ENCODE measurements at regions not wholly inside any gene's neighbourhood (a gene's known extent, or its start where the extent isn't known, plus 50 kb on each side); places are given as distances from the start of the nearest gene placed in this dataset.

DNA sequence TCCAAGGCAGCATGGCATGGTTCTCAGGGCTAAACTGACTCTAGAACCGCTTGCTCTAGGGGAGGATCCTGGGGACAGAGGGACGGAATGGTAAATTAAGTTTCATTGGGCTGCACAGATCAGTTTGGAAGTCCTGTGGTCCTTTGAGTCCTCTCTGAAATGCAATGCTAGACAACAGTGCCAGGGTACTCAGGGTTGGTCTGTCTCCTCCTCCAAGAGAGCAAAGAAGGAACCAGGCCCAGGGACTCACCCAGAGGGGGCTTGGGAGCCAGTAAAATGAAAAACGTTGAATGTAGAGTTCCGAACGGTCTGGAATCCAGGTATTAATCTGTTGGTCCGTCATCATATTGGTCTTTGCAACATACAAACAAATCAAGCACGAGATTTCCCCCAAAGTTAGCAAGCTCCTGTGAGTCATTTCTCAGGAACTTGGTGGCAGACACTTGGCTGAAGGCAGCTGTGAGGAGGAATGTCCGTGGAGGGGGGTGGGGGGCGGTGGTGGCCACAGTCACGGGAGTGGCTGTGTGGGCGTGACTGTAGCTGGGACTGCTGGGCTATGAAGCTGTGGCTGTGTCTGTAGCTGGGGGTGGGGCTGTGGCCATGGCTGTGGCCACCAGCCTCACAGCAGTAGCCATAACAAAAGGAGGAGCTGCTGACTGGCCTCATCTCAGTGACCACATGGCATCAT is 361.0 kb downstream of the SHQ1 start:
- no peak for FAIRE-seq

GRCh38 chr3:72485641-72486040 is 362.6 kb downstream of the SHQ1 start:
- no peak for FAIRE-seq

DNA sequence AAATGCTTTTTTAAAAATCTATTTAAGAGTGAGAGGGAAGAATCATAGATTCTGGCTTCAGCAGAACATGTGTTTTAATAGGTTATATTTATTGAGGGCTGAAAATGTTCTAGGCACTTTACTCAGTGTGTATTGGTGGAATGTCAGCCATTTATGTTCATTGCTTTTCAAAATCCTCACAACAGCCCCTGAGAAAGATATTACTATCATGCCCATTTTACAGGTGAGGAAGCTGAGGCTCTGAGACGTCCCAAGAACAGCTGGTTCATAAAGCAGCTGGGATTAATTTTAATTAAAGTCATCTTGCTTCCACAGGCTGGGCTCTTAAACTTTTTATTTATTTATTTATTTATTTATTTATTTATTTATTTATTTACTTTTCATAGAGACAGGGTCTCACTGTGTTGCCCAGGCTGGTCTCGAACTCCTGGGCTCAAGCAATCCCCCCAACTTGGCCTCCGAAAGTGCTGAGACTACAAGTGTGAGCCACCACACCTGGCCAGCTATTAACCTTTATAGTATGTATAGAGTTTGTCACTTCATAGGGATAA is 364.6 kb downstream of the SHQ1 start:
- no peak for FAIRE-seq

DNA sequence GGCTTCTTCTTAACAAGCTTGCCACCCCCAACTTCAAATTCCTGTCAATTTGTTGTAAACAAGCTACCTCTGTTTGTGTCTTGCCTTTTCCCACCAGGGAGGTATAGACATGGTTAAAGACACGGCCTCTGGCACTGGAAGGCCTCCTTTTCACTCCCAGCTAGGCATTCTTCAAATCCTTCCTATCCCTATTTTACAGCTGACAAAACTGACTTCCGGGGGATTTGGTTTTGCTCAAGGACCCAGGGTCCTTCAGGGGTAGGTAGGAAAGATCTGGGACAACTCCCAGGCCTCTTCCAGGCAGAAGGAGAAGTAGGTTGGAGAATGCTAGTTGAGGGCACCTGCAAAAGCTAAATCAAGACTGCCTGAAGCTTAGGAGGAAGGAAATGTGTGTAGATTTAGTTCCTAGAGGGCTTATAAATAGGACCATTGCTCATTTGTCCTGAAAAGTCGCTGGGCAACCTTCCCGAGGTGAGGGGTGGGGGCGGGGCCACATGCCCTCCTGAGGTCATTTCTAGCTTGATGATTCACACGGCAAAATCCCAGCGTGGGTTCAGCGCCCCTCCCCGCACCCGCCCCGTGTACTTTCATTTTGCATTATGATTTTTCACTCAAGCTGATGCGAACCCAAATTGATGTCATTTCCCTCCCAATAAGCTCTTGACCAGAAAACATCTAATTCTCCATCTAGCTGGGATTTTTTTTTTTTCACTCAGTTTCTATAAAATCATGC is 365.5 kb downstream of the SHQ1 start:
- no peak for FAIRE-seq

DNA sequence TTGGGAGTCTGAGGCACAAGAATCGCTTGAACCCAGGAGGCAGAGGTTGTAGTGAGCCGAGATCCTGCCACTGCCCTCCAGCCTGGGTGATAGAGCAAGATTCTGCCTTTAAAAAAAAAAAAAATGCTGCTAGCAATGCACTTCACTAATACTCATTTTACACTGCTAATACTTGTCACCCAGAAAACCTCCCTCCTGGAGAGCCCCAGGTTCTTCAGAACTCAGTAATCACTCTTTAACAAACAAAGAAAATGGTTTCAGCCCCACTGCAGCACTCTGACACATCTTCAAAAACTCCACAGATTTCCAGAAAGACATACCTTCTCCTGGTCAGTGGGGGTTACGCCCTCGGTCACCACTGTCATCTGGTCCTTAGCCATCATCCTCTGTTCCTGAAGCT is 366.7 kb downstream of the SHQ1 start:
- no peak for FAIRE-seq

DNA sequence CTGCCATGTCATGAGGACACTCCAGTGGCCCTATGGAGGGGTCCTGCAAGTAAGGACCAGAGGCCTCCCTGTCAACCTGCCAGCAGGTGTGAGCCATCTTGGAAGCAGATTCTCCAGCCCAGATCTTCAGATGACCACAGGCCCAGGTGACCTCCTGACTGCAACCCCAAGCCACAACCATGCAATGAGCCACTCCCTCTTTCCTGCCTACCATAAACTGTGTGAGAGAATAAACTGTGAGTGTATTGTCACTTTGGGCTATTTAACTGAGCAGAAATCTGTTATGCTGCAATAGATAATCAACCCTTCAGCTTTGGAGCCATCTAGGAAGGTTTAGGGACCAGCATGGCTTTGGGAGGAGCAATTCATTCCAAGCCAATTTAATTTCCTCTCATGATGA is 367.9 kb downstream of the SHQ1 start:
- no peak for FAIRE-seq

DNA sequence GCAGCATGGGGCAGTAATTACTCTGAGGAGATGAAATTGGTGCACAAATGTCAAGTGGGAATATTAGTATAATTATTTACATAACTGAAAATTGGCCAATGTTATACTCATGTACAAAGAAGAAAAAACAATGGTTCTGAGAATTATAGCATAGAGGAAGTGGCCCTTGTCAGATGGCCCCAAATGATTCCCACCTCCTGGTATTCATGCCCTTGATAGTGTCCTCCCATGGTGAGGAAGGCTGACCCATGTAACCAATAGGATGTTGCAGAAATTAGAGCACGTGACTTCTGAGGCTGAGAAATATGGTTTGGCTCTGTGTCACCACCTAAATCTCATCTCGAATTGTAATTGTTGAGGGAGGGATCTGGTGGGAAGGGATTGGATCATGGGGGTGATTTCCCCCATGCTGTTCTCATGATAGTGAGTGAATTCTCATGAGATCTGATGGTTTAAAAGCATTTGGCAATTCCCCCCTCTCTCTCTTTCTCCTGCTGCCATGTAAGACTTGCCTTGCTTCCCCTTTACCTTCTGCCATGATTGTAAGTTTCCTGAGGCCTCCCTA is 368.5 kb downstream of the SHQ1 start:
- FAIRE-seq, result no peak

- no peak for FAIRE-seq
Observed at GRCh38 chr3:72476139-72476483, 372.1 kb downstream of the SHQ1 start.

GRCh38 chr3:72475258-72476138 is 372.7 kb downstream of the SHQ1 start:
- FAIRE-seq, result no peak

DNA sequence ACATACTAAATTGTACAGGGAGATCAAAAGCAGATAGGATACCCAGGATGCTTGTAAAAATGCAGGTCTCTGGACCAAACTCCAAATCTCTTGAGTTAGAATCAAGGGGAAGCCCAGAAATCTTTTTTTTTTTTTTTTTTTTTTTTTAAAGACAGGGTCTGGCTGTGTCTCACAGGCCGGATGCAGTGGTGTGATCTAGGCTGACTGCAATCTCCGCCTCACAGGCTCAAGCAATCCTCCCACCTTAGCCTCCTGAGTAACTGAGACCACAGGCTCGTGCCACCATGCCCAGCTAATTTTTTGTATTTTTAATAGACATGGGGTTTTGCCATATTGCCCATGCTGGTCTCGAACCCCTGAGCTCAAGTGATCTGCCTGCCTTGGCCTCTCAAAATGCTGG is 373.5 kb downstream of the SHQ1 start:
- no peak for FAIRE-seq

GRCh38 chr3:72473156-72473555 is 375.1 kb downstream of the SHQ1 start:
- no peak for FAIRE-seq

- FAIRE-seq, result no peak
Observed at GRCh38 chr3:72470904-72471417, 377.3 kb downstream of the SHQ1 start.

DNA sequence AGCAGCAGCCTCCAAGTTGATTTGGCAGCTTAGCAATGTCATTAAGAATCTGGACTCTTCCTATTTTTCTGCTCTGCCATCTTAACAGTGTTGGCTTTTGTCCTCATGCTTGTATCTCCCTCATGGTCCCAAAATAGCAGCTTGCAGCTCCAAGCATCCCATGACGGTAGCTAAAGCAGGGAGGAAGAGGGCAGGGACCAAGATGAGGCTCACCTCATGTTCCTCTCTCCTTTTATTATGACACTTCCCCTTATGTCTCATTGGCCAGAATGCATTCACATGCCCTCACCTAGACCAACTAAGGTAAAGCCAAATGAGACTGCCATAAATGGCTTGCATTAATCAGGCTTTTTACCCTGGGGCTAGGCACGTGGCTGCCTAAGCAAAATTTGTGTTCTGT is 382.4 kb downstream of the SHQ1 start:
- no peak for FAIRE-seq

DNA sequence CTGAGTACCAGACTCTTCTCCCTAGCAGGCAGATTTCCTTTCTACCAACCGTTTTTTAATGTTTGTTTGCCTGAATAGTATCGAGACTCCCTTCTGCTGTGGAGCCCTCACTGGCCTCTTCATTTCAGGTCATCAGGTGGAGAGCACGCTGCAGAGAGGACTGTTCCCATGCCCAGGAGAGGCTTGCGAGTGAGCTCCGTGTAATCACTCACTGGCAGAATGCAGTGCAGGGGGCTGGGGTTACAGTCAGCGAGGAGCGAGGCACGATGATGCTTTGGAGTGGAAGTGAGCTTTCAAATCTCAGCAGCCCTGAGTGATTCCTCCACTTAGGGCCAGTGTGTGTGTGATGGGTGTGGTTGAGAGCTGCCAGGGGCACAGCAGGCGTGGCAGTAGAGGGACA is 385.2 kb downstream of the SHQ1 start:
- FAIRE-seq, result no peak

DNA sequence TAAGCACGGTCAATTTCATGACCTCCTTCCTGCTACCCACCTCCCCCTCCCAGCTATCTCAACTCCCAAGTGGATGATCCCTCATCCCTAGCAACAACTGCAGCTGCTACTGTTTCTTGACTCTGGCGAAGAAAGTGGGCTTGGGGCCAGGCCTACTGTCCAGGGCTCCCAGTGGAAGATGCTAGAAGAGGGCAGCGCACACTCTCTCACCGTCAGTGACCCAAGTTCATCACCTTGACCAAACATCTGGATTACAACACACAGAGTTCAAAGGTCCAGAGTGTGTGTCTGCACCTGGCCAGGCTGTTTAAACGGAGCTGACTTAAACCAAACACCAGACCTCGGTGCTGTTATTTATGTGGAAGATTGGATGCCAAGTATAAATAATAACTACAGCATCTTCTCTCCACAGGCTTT is 385.6 kb downstream of the SHQ1 start:
- FAIRE-seq, result no peak

DNA sequence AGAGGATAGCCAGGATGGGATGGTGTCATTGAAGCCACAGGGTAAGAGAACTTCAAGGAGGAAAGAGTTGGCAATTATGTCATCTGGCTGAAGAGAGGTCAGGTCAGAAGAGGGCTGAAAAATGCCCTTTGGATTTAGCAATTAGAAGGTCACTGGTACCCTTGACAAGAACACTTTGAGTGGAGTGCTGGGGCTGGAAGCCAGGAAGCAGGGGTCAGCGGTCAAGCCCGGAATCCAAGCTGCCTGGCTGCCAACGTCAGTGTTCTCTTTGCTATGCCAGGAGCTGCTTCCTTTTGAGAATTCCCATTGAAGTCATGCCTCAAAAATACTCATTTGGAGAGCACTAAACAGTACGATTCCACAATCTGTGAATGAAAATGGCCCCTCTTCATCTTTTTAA is 386.5 kb downstream of the SHQ1 start:
- FAIRE-seq, result no peak

GRCh38 chr3:72460205-72461174 is 387.8 kb downstream of the SHQ1 start:
- FAIRE-seq, result no peak

DNA sequence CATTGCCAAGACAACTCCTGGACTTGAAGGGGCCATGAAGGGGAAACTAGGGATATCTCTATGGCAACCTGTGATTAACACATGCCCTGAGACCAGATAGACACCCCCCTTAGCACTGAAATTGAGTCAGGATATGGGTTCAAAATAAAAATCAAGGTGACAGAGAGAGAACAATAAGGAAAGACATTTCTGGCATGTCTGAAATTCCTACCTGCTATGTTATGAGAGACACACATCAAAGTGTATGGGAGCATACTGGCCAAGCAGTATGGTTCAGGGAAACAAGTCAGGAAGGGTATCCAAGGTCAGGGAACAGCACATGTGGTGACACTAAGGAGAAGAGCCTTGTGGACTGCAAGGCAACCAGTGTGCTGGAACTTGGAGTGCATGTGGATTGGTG is 388.7 kb downstream of the SHQ1 start:
- no peak for FAIRE-seq

GRCh38 chr3:72458375-72458774 is 389.9 kb downstream of the SHQ1 start:
- FAIRE-seq, result no peak

DNA sequence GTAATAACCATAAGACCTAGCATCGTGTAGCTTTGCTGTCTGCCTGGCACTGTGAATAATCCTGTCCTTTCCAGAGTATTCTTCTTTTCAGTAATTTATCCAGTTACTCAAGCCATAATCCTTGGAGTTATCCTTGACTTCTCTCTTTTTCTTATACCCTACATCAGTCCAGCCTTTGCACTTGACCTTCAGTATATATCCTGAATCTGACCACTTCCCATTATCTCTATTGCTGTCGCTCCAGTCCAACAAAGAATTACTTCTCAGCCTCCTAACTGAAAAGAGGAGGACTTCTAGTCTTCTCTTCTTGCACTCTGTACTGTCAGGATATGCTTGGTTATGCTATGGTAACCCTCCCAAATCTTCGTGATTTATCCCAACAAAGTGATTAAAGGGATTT is 393.8 kb downstream of the SHQ1 start:
- FAIRE-seq, result no peak

DNA sequence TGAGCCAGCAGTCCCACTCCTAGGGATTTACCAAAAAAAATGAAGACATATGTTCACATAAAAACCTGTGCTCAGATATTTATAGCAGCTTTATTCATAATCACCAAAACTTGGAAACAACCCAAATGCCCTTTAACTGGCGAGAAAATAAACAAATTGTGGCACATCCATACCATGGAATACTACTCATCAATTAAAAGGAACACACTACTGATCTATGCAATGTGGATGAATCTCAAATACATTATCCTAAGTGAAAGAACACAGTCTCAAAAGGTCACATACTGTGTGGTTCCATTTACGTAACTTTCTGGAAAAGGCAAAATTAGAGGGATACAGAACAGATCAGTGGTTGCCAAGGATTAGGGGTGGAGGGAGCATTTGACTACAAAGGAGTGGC is 394.5 kb downstream of the SHQ1 start:
- FAIRE-seq, result no peak

GRCh38 chr3:72452745-72453144 is 395.5 kb downstream of the SHQ1 start:
- no peak for FAIRE-seq
